ENCODE measurements at regions not wholly inside any gene's neighbourhood (a gene's known extent, or its start where the extent isn't known, plus 50 kb on each side); places are given as distances from the start of the nearest gene placed in this dataset.

GRCh38 chr1:163684785-163685184, 363.0 kb downstream of the NUF2 start:
- H3K27me3 Mint-ChIP-seq: no peaks in the 10 kb centered on the region
- no peak for TF ChIP-seq CTCF (IDR thresholded peaks at IDR 0.05)
- ATAC-seq (ENCODE audit: low read depth) (no peak), DNase-seq (no peak)
- H3K4me3 Mint-ChIP-seq: no peak overlapping the region
- H3K9me3 Mint-ChIP-seq: peaks cover 13% of the 10 kb centered on the region
- no peaks in the 10 kb centered on the region for H3K4me1 Mint-ChIP-seq
- ChIA-PET CTCF (no interaction called here), POLR2A (no interaction called here)
- intact Hi-C loops (cut with micrococcal nuclease): no loop called here
- H3K36me3 Mint-ChIP-seq (ENCODE audit: low read depth): no peaks in the 10 kb centered on the region
- H3K27ac Mint-ChIP-seq: no peak overlapping the region

GRCh38 chr1:163692266-163692665, 370.5 kb downstream of the NUF2 start:
- CTCF ChIA-PET: no interaction called here
- H3K36me3 Mint-ChIP-seq (ENCODE audit: low read depth): no peaks in the 10 kb centered on the region
- no peak for ATAC-seq (ENCODE audit: low read depth)
- TF ChIP-seq CTCF (IDR thresholded peaks at IDR 0.05): no peak
- no peaks in the 10 kb centered on the region for H3K9me3 Mint-ChIP-seq
- POLR2A ChIA-PET: no interaction called here
- intact Hi-C loops (cut with micrococcal nuclease): no loop called here
- no peaks in the 10 kb centered on the region for H3K4me1 Mint-ChIP-seq
- no peaks in the 10 kb centered on the region for H3K27me3 Mint-ChIP-seq
- no peak overlapping the region for H3K4me3 Mint-ChIP-seq
- no peak overlapping the region for H3K27ac Mint-ChIP-seq
- DNase-seq: no peak

GRCh38 chr1:163697137-163697536, 375.4 kb downstream of the NUF2 start:
- Mint-ChIP-seq H3K9me3 (no peaks in the 10 kb centered on the region), H3K4me1 (no peaks in the 10 kb centered on the region), H3K27ac (no peak overlapping the region), H3K4me3 (no peak overlapping the region), H3K36me3 (ENCODE audit: low read depth) (no peaks in the 10 kb centered on the region), H3K27me3 (no peaks in the 10 kb centered on the region)
- ChIA-PET CTCF (no interaction called here), POLR2A (no interaction called here)
- no peak for DNase-seq
- intact Hi-C loops (cut with micrococcal nuclease): no loop called here
- no peak for ATAC-seq (ENCODE audit: low read depth)
- TF ChIP-seq CTCF (IDR thresholded peaks at IDR 0.05): no peak

- ChIA-PET CTCF (no interaction called here), POLR2A (no interaction called here)
- Mint-ChIP-seq H3K4me3 (no peak overlapping the region), H3K27ac (no peak overlapping the region), H3K36me3 (ENCODE audit: low read depth) (no peaks in the 10 kb centered on the region), H3K27me3 (no peaks in the 10 kb centered on the region), H3K9me3 (no peaks in the 10 kb centered on the region), H3K4me1 (no peaks in the 10 kb centered on the region)
- intact Hi-C loops (cut with micrococcal nuclease): no loop called here
- no peak for ATAC-seq (ENCODE audit: low read depth)
- TF ChIP-seq CTCF (IDR thresholded peaks at IDR 0.05): no peak
- no peak for DNase-seq
Observed at GRCh38 chr1:163701783-163702374, 380.1 kb downstream of the NUF2 start.

GRCh38 chr1:163703794-163704193, 382.0 kb downstream of the NUF2 start:
- no peaks in the 10 kb centered on the region for H3K9me3 Mint-ChIP-seq
- TF ChIP-seq CTCF (IDR thresholded peaks at IDR 0.05): no peak

More at GRCh38 chr1:163703794-163704193, 382.0 kb downstream of the NUF2 start:
- intact Hi-C loops (cut with micrococcal nuclease): no loop called here
- Mint-ChIP-seq H3K36me3 (ENCODE audit: low read depth) (no peaks in the 10 kb centered on the region), H3K4me3 (no peak overlapping the region), H3K27me3 (no peaks in the 10 kb centered on the region), H3K27ac (no peak overlapping the region), H3K4me1 (no peaks in the 10 kb centered on the region)
- POLR2A ChIA-PET: no interaction called here
- CTCF ChIA-PET: no interaction called here
- ATAC-seq (ENCODE audit: low read depth) (no peak), DNase-seq (no peak)

All from activated B cell treated with CpG ODN at 0.5 μM for 24 hours (primary cell).